D721Med (cell line): ENCODE measurements at regions not wholly inside any gene's neighbourhood (a gene's known extent, or its start where the extent isn't known, plus 50 kb on each side); places are given as distances from the start of the nearest gene placed in this dataset.
A peak's percentile ranks its signal among the peaks of the same experiment; 100 is the strongest.
"Not testable (repeated sequence)": the region's sequence is repeated elsewhere in the genome, so short reads cannot be mapped to it uniquely, and the experiment has no call there.

Source experiments
- DNase-seq: peaks from one replicate; pipeline ENCODE4 v3.0.0; 2011; ENCODE audit warnings: low spot score; ENCODE audit not compliant: insufficient read length
- FAIRE-seq: peaks from 2 replicates; lab custom pipeline; 2011; peaks lifted over from hg19 to GRCh38; lab: Jason Lieb, UNC
- TF ChIP-seq, protein P1 (sequence below): IDR thresholded peaks from 2 replicates; pipeline ENCODE4 v1.5.1; 2012; ENCODE audit warnings: mild to moderate bottlenecking, control low read depth; ENCODE audit not compliant: insufficient read depth; ENCODE audit errors: missing control alignments

DNA sequence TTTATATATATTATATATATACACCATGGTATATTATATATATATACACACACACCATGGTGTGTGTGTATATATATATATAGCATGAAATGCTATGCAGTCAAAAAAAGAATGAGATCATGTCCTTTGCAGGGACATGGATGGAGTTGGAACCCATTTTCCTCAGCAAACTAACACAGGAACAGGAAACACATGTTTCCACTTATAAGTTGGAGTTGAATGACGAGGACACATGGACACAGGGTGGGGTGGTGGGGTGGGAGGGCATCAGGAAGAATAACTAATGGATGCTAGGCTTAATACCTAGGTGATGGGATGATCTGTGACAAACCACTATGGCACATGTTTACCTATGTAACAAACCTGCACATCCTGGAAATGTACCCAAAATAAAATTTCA, 293.6 kb upstream of the NDST3 start:
- TF ChIP-seq, protein P1, sequence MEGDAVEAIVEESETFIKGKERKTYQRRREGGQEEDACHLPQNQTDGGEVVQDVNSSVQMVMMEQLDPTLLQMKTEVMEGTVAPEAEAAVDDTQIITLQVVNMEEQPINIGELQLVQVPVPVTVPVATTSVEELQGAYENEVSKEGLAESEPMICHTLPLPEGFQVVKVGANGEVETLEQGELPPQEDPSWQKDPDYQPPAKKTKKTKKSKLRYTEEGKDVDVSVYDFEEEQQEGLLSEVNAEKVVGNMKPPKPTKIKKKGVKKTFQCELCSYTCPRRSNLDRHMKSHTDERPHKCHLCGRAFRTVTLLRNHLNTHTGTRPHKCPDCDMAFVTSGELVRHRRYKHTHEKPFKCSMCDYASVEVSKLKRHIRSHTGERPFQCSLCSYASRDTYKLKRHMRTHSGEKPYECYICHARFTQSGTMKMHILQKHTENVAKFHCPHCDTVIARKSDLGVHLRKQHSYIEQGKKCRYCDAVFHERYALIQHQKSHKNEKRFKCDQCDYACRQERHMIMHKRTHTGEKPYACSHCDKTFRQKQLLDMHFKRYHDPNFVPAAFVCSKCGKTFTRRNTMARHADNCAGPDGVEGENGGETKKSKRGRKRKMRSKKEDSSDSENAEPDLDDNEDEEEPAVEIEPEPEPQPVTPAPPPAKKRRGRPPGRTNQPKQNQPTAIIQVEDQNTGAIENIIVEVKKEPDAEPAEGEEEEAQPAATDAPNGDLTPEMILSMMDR: no peak
- FAIRE-seq: no peak
- DNase-seq: no peak

DNA sequence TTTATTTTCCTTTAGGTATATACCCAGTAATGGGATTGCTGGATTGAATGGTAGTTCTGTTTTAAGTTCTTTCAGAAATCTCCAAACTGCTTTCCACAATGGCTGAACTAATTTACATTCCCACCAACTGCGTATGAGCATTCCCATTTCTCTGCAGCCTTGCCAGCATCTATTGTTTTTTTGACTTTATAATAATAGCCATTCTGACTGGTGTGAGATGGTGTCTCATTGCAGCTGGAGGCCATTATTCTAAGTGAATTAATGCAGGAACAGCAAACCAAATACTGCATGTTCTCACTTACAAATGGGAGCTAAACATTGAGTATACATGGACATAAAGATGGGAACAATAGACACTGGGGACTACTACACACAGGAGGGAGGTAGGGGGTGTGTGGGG, 288.9 kb upstream of the NDST3 start:
- not testable (repeated sequence) for DNase-seq, FAIRE-seq

- no peak for FAIRE-seq
- no peak for DNase-seq
- TF ChIP-seq, protein P1: no peak
Observed at GRCh38 chr4:117755438-117755837, 278.8 kb upstream of the NDST3 start.

DNA sequence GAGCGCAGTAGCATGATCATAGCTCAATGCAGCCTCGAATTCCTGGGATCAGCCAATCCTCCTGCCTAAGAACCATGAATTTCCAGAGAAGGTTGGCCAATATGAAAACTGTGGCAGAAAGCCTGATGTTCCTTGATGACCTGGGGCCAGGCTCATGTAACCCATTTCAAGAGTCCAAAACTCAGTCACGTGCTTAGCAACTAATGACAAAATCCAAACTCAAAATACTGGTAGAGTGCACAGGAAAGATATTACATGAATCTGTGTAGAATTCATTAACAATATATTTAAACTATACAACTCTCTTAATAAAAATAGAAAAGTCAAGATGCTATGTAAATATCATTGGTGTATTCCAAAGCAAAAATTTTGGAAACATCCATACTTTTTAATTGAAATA, 265.7 kb upstream of the NDST3 start:
- TF ChIP-seq, protein P1: no peak
- no peak for DNase-seq
- no peak for FAIRE-seq

- DNase-seq (no peak), FAIRE-seq (no peak)
- TF ChIP-seq, protein P1: no peak
Observed at GRCh38 chr4:117770269-117771102, 263.8 kb upstream of the NDST3 start.

- TF ChIP-seq, protein P1: peak; percentile 24
- FAIRE-seq: no peak
- DNase-seq: no peak
Observed at GRCh38 chr4:117771647-117772337, 262.5 kb upstream of the NDST3 start.

- TF ChIP-seq, protein P1: no peak
- no peak for FAIRE-seq
- no peak for DNase-seq
Observed at GRCh38 chr4:117773064-117773936, 261.0 kb upstream of the NDST3 start.
